ENCODE measurements at regions not wholly inside any gene's neighbourhood (a gene's known extent, or its start where the extent isn't known, plus 50 kb on each side); places are given as distances from the start of the nearest gene placed in this dataset.
"Not testable (repeated sequence)": the region's sequence is repeated elsewhere in the genome, so short reads cannot be mapped to it uniquely, and the experiment has no call there.

- intact Hi-C loops (cut with DNase I) = no loop called here
- ATAC-seq (ENCODE audit: poor library complexity) = no peak
- no peak for DNase-seq
Measured at GRCh38 chr12:85423947-85424346, 143.9 kb downstream of the ALX1 start.

- DNase-seq (no peak), ATAC-seq (ENCODE audit: poor library complexity) (no peak)
- intact Hi-C loops (cut with DNase I) = no loop called here
Measured at GRCh38 chr12:85424581-85425348, 144.7 kb downstream of the ALX1 start.

GRCh38 chr12:85425349-85425612, 145.3 kb downstream of the ALX1 start:
- intact Hi-C loops (cut with DNase I) = no loop called here
- DNase-seq (no peak), ATAC-seq (ENCODE audit: poor library complexity) (no peak)

GRCh38 chr12:85425926-85426325, 145.9 kb downstream of the ALX1 start:
- ATAC-seq (ENCODE audit: poor library complexity) (no peak), DNase-seq (no peak)
- intact Hi-C loops (cut with DNase I) = no loop called here

- ATAC-seq (ENCODE audit: poor library complexity); DNase-seq; intact Hi-C loops (cut with DNase I): not testable (repeated sequence)
Measured at GRCh38 chr12:85433148-85433547, 153.1 kb downstream of the ALX1 start.

GRCh38 chr12:85440271-85440670, 160.3 kb downstream of the ALX1 start:
- intact Hi-C loops (cut with DNase I) = no loop called here
- ATAC-seq (ENCODE audit: poor library complexity) (no peak), DNase-seq (no peak)

GRCh38 chr12:85441025-85441424, 161.0 kb downstream of the ALX1 start:
- ATAC-seq (ENCODE audit: poor library complexity) = no peak
- no peak for DNase-seq
- intact Hi-C loops (cut with DNase I) = no loop called here

GRCh38 chr12:85441741-85442140, 161.7 kb downstream of the ALX1 start:
- intact Hi-C loops (cut with DNase I) = no loop called here
- ATAC-seq (ENCODE audit: poor library complexity) = no peak

GRCh38 chr12:85445060-85445938, 165.3 kb downstream of the ALX1 start:
- ATAC-seq (ENCODE audit: poor library complexity) = no peak
- DNase-seq = no peak
- intact Hi-C loops (cut with DNase I) = no loop called here

More at GRCh38 chr12:85441741-85442140, 161.7 kb downstream of the ALX1 start:
- no peak for DNase-seq

GRCh38 chr12:85448031-85448430, 168.0 kb downstream of the ALX1 start:
- ATAC-seq (ENCODE audit: poor library complexity) = no peak
- intact Hi-C loops (cut with DNase I) = no loop called here
- no peak for DNase-seq

GRCh38 chr12:85448548-85449139, 168.6 kb downstream of the ALX1 start:
- ATAC-seq (ENCODE audit: poor library complexity) (no peak), DNase-seq (no peak)
- intact Hi-C loops (cut with DNase I) = no loop called here

- DNase-seq (no peak), ATAC-seq (ENCODE audit: poor library complexity) (no peak)
- intact Hi-C loops (cut with DNase I) = no loop called here
Measured at GRCh38 chr12:85457016-85457415, 177.0 kb downstream of the ALX1 start.

- DNase-seq (no peak), ATAC-seq (ENCODE audit: poor library complexity) (no peak)
- intact Hi-C loops (cut with DNase I) = no loop called here
Measured at GRCh38 chr12:85461127-85461526, 181.1 kb downstream of the ALX1 start.

GRCh38 chr12:85462888-85463287, 182.9 kb downstream of the ALX1 start:
- intact Hi-C loops (cut with DNase I) = no loop called here
- DNase-seq (no peak), ATAC-seq (ENCODE audit: poor library complexity) (no peak)

GRCh38 chr12:85466890-85467289, 186.9 kb downstream of the ALX1 start:
- intact Hi-C loops (cut with DNase I) = loop anchor here (5.0 kb wide), 1 partner anchor 455 kb away; no protein-coding TSS in a partner anchor
- ATAC-seq (ENCODE audit: poor library complexity) (no peak), DNase-seq (no peak)

- intact Hi-C loops (cut with DNase I) = loop anchor here (5.0 kb wide), 1 partner anchor 454 kb away; no protein-coding TSS in a partner anchor
- no peak for DNase-seq
Measured at GRCh38 chr12:85468356-85469157, 188.5 kb downstream of the ALX1 start.

GRCh38 chr12:85469158-85470086, 189.4 kb downstream of the ALX1 start:
- not testable (repeated sequence) for ATAC-seq (ENCODE audit: poor library complexity); DNase-seq
- intact Hi-C loops (cut with DNase I) = loop anchor here (5.0 kb wide), 1 partner anchor 453 kb away; no protein-coding TSS in a partner anchor

More at GRCh38 chr12:85468356-85469157, 188.5 kb downstream of the ALX1 start:
- peak; percentile 73 for ATAC-seq (ENCODE audit: poor library complexity)

GRCh38 chr12:85475277-85475676, 195.3 kb downstream of the ALX1 start:
- intact Hi-C loops (cut with DNase I) = loop anchor here (5.0 kb wide), 1 partner anchor 397 kb away; the partner anchor contains the start of gene NTS
- ATAC-seq (ENCODE audit: poor library complexity); DNase-seq: not testable (repeated sequence)
